ENCODE measurements at regions not wholly inside any gene's neighbourhood (a gene's known extent, or its start where the extent isn't known, plus 50 kb on each side); places are given as distances from the start of the nearest gene placed in this dataset.

GRCh38 chr1:219415433-219415832 lies 197.5 kb downstream of the ZC3H11B start (continued):
- TF ChIP-seq, protein P1, sequence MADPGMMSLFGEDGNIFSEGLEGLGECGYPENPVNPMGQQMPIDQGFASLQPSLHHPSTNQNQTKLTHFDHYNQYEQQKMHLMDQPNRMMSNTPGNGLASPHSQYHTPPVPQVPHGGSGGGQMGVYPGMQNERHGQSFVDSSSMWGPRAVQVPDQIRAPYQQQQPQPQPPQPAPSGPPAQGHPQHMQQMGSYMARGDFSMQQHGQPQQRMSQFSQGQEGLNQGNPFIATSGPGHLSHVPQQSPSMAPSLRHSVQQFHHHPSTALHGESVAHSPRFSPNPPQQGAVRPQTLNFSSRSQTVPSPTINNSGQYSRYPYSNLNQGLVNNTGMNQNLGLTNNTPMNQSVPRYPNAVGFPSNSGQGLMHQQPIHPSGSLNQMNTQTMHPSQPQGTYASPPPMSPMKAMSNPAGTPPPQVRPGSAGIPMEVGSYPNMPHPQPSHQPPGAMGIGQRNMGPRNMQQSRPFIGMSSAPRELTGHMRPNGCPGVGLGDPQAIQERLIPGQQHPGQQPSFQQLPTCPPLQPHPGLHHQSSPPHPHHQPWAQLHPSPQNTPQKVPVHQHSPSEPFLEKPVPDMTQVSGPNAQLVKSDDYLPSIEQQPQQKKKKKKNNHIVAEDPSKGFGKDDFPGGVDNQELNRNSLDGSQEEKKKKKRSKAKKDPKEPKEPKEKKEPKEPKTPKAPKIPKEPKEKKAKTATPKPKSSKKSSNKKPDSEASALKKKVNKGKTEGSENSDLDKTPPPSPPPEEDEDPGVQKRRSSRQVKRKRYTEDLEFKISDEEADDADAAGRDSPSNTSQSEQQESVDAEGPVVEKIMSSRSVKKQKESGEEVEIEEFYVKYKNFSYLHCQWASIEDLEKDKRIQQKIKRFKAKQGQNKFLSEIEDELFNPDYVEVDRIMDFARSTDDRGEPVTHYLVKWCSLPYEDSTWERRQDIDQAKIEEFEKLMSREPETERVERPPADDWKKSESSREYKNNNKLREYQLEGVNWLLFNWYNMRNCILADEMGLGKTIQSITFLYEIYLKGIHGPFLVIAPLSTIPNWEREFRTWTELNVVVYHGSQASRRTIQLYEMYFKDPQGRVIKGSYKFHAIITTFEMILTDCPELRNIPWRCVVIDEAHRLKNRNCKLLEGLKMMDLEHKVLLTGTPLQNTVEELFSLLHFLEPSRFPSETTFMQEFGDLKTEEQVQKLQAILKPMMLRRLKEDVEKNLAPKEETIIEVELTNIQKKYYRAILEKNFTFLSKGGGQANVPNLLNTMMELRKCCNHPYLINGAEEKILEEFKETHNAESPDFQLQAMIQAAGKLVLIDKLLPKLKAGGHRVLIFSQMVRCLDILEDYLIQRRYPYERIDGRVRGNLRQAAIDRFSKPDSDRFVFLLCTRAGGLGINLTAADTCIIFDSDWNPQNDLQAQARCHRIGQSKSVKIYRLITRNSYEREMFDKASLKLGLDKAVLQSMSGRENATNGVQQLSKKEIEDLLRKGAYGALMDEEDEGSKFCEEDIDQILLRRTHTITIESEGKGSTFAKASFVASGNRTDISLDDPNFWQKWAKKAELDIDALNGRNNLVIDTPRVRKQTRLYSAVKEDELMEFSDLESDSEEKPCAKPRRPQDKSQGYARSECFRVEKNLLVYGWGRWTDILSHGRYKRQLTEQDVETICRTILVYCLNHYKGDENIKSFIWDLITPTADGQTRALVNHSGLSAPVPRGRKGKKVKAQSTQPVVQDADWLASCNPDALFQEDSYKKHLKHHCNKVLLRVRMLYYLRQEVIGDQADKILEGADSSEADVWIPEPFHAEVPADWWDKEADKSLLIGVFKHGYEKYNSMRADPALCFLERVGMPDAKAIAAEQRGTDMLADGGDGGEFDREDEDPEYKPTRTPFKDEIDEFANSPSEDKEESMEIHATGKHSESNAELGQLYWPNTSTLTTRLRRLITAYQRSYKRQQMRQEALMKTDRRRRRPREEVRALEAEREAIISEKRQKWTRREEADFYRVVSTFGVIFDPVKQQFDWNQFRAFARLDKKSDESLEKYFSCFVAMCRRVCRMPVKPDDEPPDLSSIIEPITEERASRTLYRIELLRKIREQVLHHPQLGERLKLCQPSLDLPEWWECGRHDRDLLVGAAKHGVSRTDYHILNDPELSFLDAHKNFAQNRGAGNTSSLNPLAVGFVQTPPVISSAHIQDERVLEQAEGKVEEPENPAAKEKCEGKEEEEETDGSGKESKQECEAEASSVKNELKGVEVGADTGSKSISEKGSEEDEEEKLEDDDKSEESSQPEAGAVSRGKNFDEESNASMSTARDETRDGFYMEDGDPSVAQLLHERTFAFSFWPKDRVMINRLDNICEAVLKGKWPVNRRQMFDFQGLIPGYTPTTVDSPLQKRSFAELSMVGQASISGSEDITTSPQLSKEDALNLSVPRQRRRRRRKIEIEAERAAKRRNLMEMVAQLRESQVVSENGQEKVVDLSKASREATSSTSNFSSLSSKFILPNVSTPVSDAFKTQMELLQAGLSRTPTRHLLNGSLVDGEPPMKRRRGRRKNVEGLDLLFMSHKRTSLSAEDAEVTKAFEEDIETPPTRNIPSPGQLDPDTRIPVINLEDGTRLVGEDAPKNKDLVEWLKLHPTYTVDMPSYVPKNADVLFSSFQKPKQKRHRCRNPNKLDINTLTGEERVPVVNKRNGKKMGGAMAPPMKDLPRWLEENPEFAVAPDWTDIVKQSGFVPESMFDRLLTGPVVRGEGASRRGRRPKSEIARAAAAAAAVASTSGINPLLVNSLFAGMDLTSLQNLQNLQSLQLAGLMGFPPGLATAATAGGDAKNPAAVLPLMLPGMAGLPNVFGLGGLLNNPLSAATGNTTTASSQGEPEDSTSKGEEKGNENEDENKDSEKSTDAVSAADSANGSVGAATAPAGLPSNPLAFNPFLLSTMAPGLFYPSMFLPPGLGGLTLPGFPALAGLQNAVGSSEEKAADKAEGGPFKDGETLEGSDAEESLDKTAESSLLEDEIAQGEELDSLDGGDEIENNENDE (IDR thresholded peaks at IDR 0.05; ENCODE audit: insufficient replicate concordance, low read length): no peak
- no peak for TF ChIP-seq SP2 (IDR thresholded peaks at IDR 0.05; ENCODE audit: low read length)
- no peak for TF ChIP-seq KDM4A (IDR thresholded peaks at IDR 0.05; ENCODE audit: low read depth, low read length, severe bottlenecking)
- no peak for TF ChIP-seq MAX (IDR thresholded peaks at IDR 0.05)
- TF ChIP-seq RBBP5 (IDR thresholded peaks at IDR 0.05; ENCODE audit: borderline replicate concordance, low read depth, low read length): no peak
- no peak for TF ChIP-seq EP300 (IDR thresholded peaks at IDR 0.05; ENCODE audit: borderline replicate concordance in 1 of 2, low read depth in 2 of 2, low read length in 2 of 2)
- TF ChIP-seq POLR2AphosphoS5 (IDR thresholded peaks at IDR 0.05; ENCODE audit: low read depth, low read length): no peak
- TF ChIP-seq TAF1 (IDR thresholded peaks at IDR 0.05; ENCODE audit: low read depth, low read length): no peak
- TF ChIP-seq, protein P2, sequence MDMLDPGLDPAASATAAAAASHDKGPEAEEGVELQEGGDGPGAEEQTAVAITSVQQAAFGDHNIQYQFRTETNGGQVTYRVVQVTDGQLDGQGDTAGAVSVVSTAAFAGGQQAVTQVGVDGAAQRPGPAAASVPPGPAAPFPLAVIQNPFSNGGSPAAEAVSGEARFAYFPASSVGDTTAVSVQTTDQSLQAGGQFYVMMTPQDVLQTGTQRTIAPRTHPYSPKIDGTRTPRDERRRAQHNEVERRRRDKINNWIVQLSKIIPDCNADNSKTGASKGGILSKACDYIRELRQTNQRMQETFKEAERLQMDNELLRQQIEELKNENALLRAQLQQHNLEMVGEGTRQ (IDR thresholded peaks at IDR 0.05; ENCODE audit: low read length): no peak
- no peak for TF ChIP-seq YY1 (IDR thresholded peaks at IDR 0.05; ENCODE audit: low read depth, low read length)
- no peak for TF ChIP-seq NRF1 (IDR thresholded peaks at IDR 0.05; ENCODE audit: low read depth, low read length)
